ENCODE measurements at regions not wholly inside any gene's neighbourhood (a gene's known extent, or its start where the extent isn't known, plus 50 kb on each side); places are given as distances from the start of the nearest gene placed in this dataset.

- no peak overlapping the region for H3K27ac Mint-ChIP-seq
- DNase-seq (ENCODE audit: low spot score in 2 of 2) (no peak), ATAC-seq (no peak)
- peaks cover 22% of the 10 kb centered on the region for H3K4me1 Mint-ChIP-seq
- no peaks in the 10 kb centered on the region for H3K36me3 Mint-ChIP-seq
- H3K9me3 Mint-ChIP-seq, result no peaks in the 10 kb centered on the region
- H3K4me3 Mint-ChIP-seq, result no peak overlapping the region
Observed at GRCh38 chr17:77779711-77780539, 178.6 kb upstream of the TNRC6C start.

GRCh38 chr17:77781536-77781935 lies 177.0 kb upstream of the TNRC6C start:
- no peaks in the 10 kb centered on the region for H3K9me3 Mint-ChIP-seq

GRCh38 chr17:77782201-77782600 lies 176.3 kb upstream of the TNRC6C start:
- peak; percentile 27 for ATAC-seq
- no peak for DNase-seq (ENCODE audit: low spot score in 2 of 2)
- peaks cover 35% of the 10 kb centered on the region for H3K4me1 Mint-ChIP-seq
- peak overlapping the region; percentile 51 for H3K27ac Mint-ChIP-seq
- no peak overlapping the region for H3K4me3 Mint-ChIP-seq
- H3K36me3 Mint-ChIP-seq, result no peaks in the 10 kb centered on the region
- H3K9me3 Mint-ChIP-seq, result no peaks in the 10 kb centered on the region

More at GRCh38 chr17:77781536-77781935, 177.0 kb upstream of the TNRC6C start:
- DNase-seq (ENCODE audit: low spot score in 2 of 2), result no peak
- no peak for ATAC-seq
- H3K4me1 Mint-ChIP-seq, result peaks cover 35% of the 10 kb centered on the region
- H3K36me3 Mint-ChIP-seq, result no peaks in the 10 kb centered on the region
- H3K4me3 Mint-ChIP-seq, result no peak overlapping the region
- H3K27ac Mint-ChIP-seq, result no peak overlapping the region

GRCh38 chr17:77782611-77783010 lies 175.9 kb upstream of the TNRC6C start:
- Mint-ChIP-seq H3K9me3 (no peaks in the 10 kb centered on the region), H3K4me1 (peaks cover 38% of the 10 kb centered on the region), H3K4me3 (no peak overlapping the region), H3K36me3 (no peaks in the 10 kb centered on the region), H3K27ac (peak overlapping the region; percentile 51)
- ATAC-seq (no peak), DNase-seq (ENCODE audit: low spot score in 2 of 2) (no peak)

- Mint-ChIP-seq H3K27ac (peak overlapping the region; percentile 95), H3K4me3 (peak overlapping the region; percentile 69), H3K36me3 (no peaks in the 10 kb centered on the region), H3K4me1 (peaks cover 41% of the 10 kb centered on the region), H3K9me3 (no peaks in the 10 kb centered on the region)
- ATAC-seq (peak; percentile 94), DNase-seq (ENCODE audit: low spot score in 2 of 2) (peak; percentile 31 to 81)
Observed at GRCh38 chr17:77783991-77784820, 174.3 kb upstream of the TNRC6C start.

GRCh38 chr17:77785312-77785905 lies 173.1 kb upstream of the TNRC6C start:
- no peak overlapping the region for H3K27ac Mint-ChIP-seq
- H3K4me3 Mint-ChIP-seq, result no peak overlapping the region
- DNase-seq (ENCODE audit: low spot score in 2 of 2) (no peak), ATAC-seq (no peak)
- no peaks in the 10 kb centered on the region for H3K9me3 Mint-ChIP-seq
- peaks cover 41% of the 10 kb centered on the region for H3K4me1 Mint-ChIP-seq
- no peaks in the 10 kb centered on the region for H3K36me3 Mint-ChIP-seq

GRCh38 chr17:77786090-77786489 lies 172.4 kb upstream of the TNRC6C start:
- no peaks in the 10 kb centered on the region for H3K36me3 Mint-ChIP-seq
- no peak for ATAC-seq
- no peak for DNase-seq (ENCODE audit: low spot score in 2 of 2)
- H3K4me1 Mint-ChIP-seq, result peaks cover 41% of the 10 kb centered on the region
- no peak overlapping the region for H3K4me3 Mint-ChIP-seq
- no peak overlapping the region for H3K27ac Mint-ChIP-seq
- H3K9me3 Mint-ChIP-seq, result no peaks in the 10 kb centered on the region

- H3K36me3 Mint-ChIP-seq, result no peaks in the 10 kb centered on the region
- no peaks in the 10 kb centered on the region for H3K9me3 Mint-ChIP-seq
- peaks cover 40% of the 10 kb centered on the region for H3K4me1 Mint-ChIP-seq
- DNase-seq (ENCODE audit: low spot score in 2 of 2) (no peak), ATAC-seq (no peak)
- no peak overlapping the region for H3K4me3 Mint-ChIP-seq
- no peak overlapping the region for H3K27ac Mint-ChIP-seq
Observed at GRCh38 chr17:77786740-77787505, 171.6 kb upstream of the TNRC6C start.

- Mint-ChIP-seq H3K27ac (peak overlapping the region; percentile 36), H3K4me1 (peaks cover 25% of the 10 kb centered on the region), H3K36me3 (no peaks in the 10 kb centered on the region), H3K9me3 (no peaks in the 10 kb centered on the region), H3K4me3 (no peak overlapping the region)
- ATAC-seq, result no peak
- DNase-seq (ENCODE audit: low spot score in 2 of 2), result no peak
Observed at GRCh38 chr17:77790143-77790829, 168.2 kb upstream of the TNRC6C start.

- H3K36me3 Mint-ChIP-seq, result no peaks in the 10 kb centered on the region
- no peaks in the 10 kb centered on the region for H3K9me3 Mint-ChIP-seq
- DNase-seq (ENCODE audit: low spot score in 2 of 2) (no peak), ATAC-seq (no peak)
- no peak overlapping the region for H3K27ac Mint-ChIP-seq
- H3K4me3 Mint-ChIP-seq, result no peak overlapping the region
- H3K4me1 Mint-ChIP-seq, result peaks cover 10% of the 10 kb centered on the region
Observed at GRCh38 chr17:77792626-77793025, 165.9 kb upstream of the TNRC6C start.

GRCh38 chr17:77793146-77793970 lies 165.1 kb upstream of the TNRC6C start:
- DNase-seq (ENCODE audit: low spot score in 2 of 2) (no peak), ATAC-seq (no peak)
- H3K36me3 Mint-ChIP-seq, result no peaks in the 10 kb centered on the region
- peaks cover 7% of the 10 kb centered on the region for H3K4me1 Mint-ChIP-seq
- H3K4me3 Mint-ChIP-seq, result no peak overlapping the region
- no peaks in the 10 kb centered on the region for H3K9me3 Mint-ChIP-seq
- no peak overlapping the region for H3K27ac Mint-ChIP-seq

GRCh38 chr17:77793971-77794235 lies 164.6 kb upstream of the TNRC6C start:
- Mint-ChIP-seq H3K4me1 (peaks cover 7% of the 10 kb centered on the region), H3K27ac (no peak overlapping the region), H3K4me3 (no peak overlapping the region), H3K36me3 (no peaks in the 10 kb centered on the region), H3K9me3 (no peaks in the 10 kb centered on the region)
- no peak for ATAC-seq
- no peak for DNase-seq (ENCODE audit: low spot score in 2 of 2)

GRCh38 chr17:77794846-77795245 lies 163.7 kb upstream of the TNRC6C start:
- Mint-ChIP-seq H3K27ac (no peak overlapping the region), H3K36me3 (no peaks in the 10 kb centered on the region)

GRCh38 chr17:77795685-77796084 lies 162.8 kb upstream of the TNRC6C start:
- no peak overlapping the region for H3K27ac Mint-ChIP-seq
- H3K4me3 Mint-ChIP-seq, result no peak overlapping the region
- H3K9me3 Mint-ChIP-seq, result no peaks in the 10 kb centered on the region
- DNase-seq (ENCODE audit: low spot score in 2 of 2) (no peak), ATAC-seq (no peak)
- H3K4me1 Mint-ChIP-seq, result peaks cover 7% of the 10 kb centered on the region
- no peaks in the 10 kb centered on the region for H3K36me3 Mint-ChIP-seq

More at GRCh38 chr17:77794846-77795245, 163.7 kb upstream of the TNRC6C start:
- no peak overlapping the region for H3K4me3 Mint-ChIP-seq
- ATAC-seq (no peak), DNase-seq (ENCODE audit: low spot score in 2 of 2) (no peak)
- H3K4me1 Mint-ChIP-seq, result peaks cover 7% of the 10 kb centered on the region
- H3K9me3 Mint-ChIP-seq, result no peaks in the 10 kb centered on the region

Measured in stimulated activated effector memory CD8-positive, alpha-beta T cell treated with anti-CD3 and anti-CD28 coated beads, Interleukin-12 subunit alpha, Interleukin-12 subunit beta, amount 100 ng/mL, for 72 hours (primary cell).